Mesenchymal stem cell (in vitro differentiated cells and primary cell): ENCODE measurements at regions not wholly inside any gene's neighbourhood (a gene's known extent, or its start where the extent isn't known, plus 50 kb on each side); places are given as distances from the start of the nearest gene placed in this dataset.

Source experiments
- DNase-seq: peaks from one replicate; pipeline ENCODE4 v3.0.0-alpha.2; 2013
- H2AFZ ChIP-seq: one replicate; pipeline ENCODE4 v1.6.1; 2013; ENCODE audit warnings: low read depth, mild to moderate bottlenecking, control low read depth, inconsistent platforms, low read length, moderate library complexity
- H2AK5ac ChIP-seq: 2 replicates; pipeline ENCODE4 v1.6.1; 2013; ENCODE audit warnings: low read length, moderate library complexity, mild to moderate bottlenecking, inconsistent platforms; ENCODE audit not compliant: severe bottlenecking
- H2BK120ac ChIP-seq: one replicate; pipeline ENCODE4 v1.6.1; 2013; ENCODE audit warnings: low read depth, mild to moderate bottlenecking, inconsistent platforms, low read length, moderate library complexity
- H2BK12ac ChIP-seq, 2 experiments: one replicate each; pipeline ENCODE4 v1.6.1; 2013; ENCODE audit warnings: inconsistent platforms in 2 of 2, low read length in 2 of 2, mild to moderate bottlenecking in 2 of 2, moderate library complexity in 2 of 2, control low read depth in 1 of 2
- H2BK15ac ChIP-seq: one replicate; pipeline ENCODE4 v1.6.1; 2013; ENCODE audit warnings: mild to moderate bottlenecking, low read depth, inconsistent platforms; ENCODE audit not compliant: poor library complexity, severe bottlenecking
- H2BK5ac ChIP-seq: 2 replicates; pipeline ENCODE4 v1.6.1; 2013; ENCODE audit warnings: low read depth, mild to moderate bottlenecking, low read length, control low read depth, inconsistent platforms; ENCODE audit not compliant: poor library complexity, severe bottlenecking
- H3K14ac ChIP-seq, 2 experiments: one replicate each; pipeline ENCODE4 v1.6.1; 2013; ENCODE audit warnings: inconsistent platforms in 2 of 2, low read length in 2 of 2, control low read depth in 1 of 2, mild to moderate bottlenecking in 1 of 2, moderate library complexity in 1 of 2
- H3K18ac ChIP-seq, 2 experiments: one replicate each; pipeline ENCODE4 v1.6.1; 2013; ENCODE audit warnings: inconsistent platforms in 2 of 2, low read length in 2 of 2, control low read depth in 1 of 2, low read depth in 1 of 2, mild to moderate bottlenecking in 1 of 2
- H3K23ac ChIP-seq, 2 experiments: one replicate each; pipeline ENCODE4 v1.6.1; 2013; ENCODE audit warnings: inconsistent platforms in 2 of 2, low read length in 2 of 2, mild to moderate bottlenecking in 2 of 2, moderate library complexity in 2 of 2, control low read depth in 1 of 2
- H3K27ac ChIP-seq: 2 replicates; pipeline ENCODE4 v1.5.1; 2013; ENCODE audit warnings: mild to moderate bottlenecking, moderate library complexity, low read length, control low read depth, inconsistent platforms; ENCODE audit not compliant: poor library complexity, severe bottlenecking
- H3K27me3 ChIP-seq, 2 experiments: 2 replicates each; pipeline versions ENCODE4 v1.6.1 to v1.7.0; 2013; ENCODE audit warnings: low read length in 2 of 2, mild to moderate bottlenecking in 2 of 2, moderate library complexity in 2 of 2, control low read depth in 1 of 2, inconsistent platforms in 1 of 2; ENCODE audit not compliant: control insufficient read depth in 1 of 2, insufficient read depth in 1 of 2
- H3K36me3 ChIP-seq, 2 experiments: 2 replicates each; pipeline versions ENCODE4 v1.6.1 to v1.7.0; 2013; ENCODE audit warnings: low read length in 2 of 2, control low read depth in 1 of 2, inconsistent platforms in 1 of 2, low read depth in 1 of 2, mild to moderate bottlenecking in 1 of 2; ENCODE audit not compliant: insufficient read depth in 2 of 2, control insufficient read depth in 1 of 2
- H3K4ac ChIP-seq, 2 experiments: one replicate each; pipeline ENCODE4 v1.6.1; 2013; ENCODE audit warnings: inconsistent platforms in 2 of 2, low read length in 2 of 2, mild to moderate bottlenecking in 2 of 2, moderate library complexity in 2 of 2, control low read depth in 1 of 2, low read depth in 1 of 2
- H3K4me1 ChIP-seq: 2 replicates; pipeline ENCODE4 v1.6.1; 2013; ENCODE audit warnings: low read depth, low read length, control low read depth; ENCODE audit not compliant: control insufficient read depth, insufficient read depth
- H3K4me2 ChIP-seq: 2 replicates; pipeline ENCODE4 v1.6.1; 2013; ENCODE audit warnings: low read length, mild to moderate bottlenecking, inconsistent platforms; ENCODE audit not compliant: poor library complexity, severe bottlenecking
- H3K4me3 ChIP-seq, 2 experiments: 2 replicates each; pipeline versions ENCODE4 v1.5.1 to v1.7.0; 2013; ENCODE audit warnings: low read length in 2 of 2, mild to moderate bottlenecking in 2 of 2, control low read depth in 1 of 2, low read depth in 1 of 2; ENCODE audit not compliant: insufficient read depth in 1 of 2
- H3K79me1 ChIP-seq: replicated peaks from 2 replicates; pipeline ENCODE4 v1.6.1; 2013; ENCODE audit warnings: mild to moderate bottlenecking, control low read depth, low read length, inconsistent platforms; ENCODE audit not compliant: poor library complexity, severe bottlenecking
- H3K9ac ChIP-seq: 2 replicates; pipeline ENCODE4 v1.7.0; 2013; ENCODE audit warnings: mild to moderate bottlenecking, low read length, moderate library complexity
- H3K9me3 ChIP-seq: 2 replicates; pipeline ENCODE4 v1.7.0; 2013; ENCODE audit warnings: mild to moderate bottlenecking, low read length; ENCODE audit not compliant: control insufficient read depth
- H4K8ac ChIP-seq: one replicate; pipeline ENCODE4 v1.6.1; 2013; ENCODE audit warnings: inconsistent platforms, mild to moderate bottlenecking, low read length, moderate library complexity
- H4K91ac ChIP-seq: one replicate; pipeline ENCODE4 v1.6.1; 2013; ENCODE audit warnings: mild to moderate bottlenecking, low read length, inconsistent platforms
- WGBS: methylation state at CpG from one replicate; pipeline ENCODE4 v1.1.7; 2013; ENCODE audit warnings: mixed read lengths; 5-methylcytosine and 5-hydroxymethylcytosine counted together

DNA sequence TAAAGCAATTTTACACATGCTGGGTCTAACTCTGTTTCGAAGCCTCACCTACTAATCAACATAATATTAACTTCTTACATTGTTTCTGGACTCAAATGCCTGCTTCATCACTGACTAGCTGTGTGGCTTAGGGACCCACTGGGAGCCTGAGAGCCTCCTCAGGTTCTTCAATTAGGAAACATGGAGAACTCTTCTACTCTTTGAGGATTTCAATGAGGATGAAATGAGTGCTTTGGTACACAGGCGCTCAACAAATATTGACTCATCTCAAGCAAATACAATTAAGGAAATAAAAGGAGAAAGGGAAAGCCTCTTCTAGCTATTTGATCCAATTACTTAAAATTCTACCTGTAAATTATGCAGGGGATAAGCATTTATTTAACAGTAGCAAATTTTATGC is 84.4 kb upstream of the JAK1 start:
- H3K14ac ChIP-seq: no peak overlapping the region
- H2BK12ac ChIP-seq: no peak overlapping the region
- H3K4me2 ChIP-seq: no peak overlapping the region
- no peak overlapping the region for H3K4ac ChIP-seq
- H3K27me3 ChIP-seq: no peaks in the 10 kb centered on the region
- H3K9ac ChIP-seq: no peak overlapping the region
- no peak overlapping the region for H2AK5ac ChIP-seq
- H2BK5ac ChIP-seq: no peak overlapping the region
- H4K91ac ChIP-seq: no peak overlapping the region
- no peak overlapping the region for H4K8ac ChIP-seq
- H3K4me3 ChIP-seq: no peak overlapping the region
- no peak overlapping the region for H2BK15ac ChIP-seq
- H3K27ac ChIP-seq: no peak overlapping the region
- no peaks in the 10 kb centered on the region for H3K9me3 ChIP-seq
- no peak overlapping the region for H2AFZ ChIP-seq
- no peaks in the 10 kb centered on the region for H3K4me1 ChIP-seq
- 88% methylated on average over 1 of the region's 2 CpGs for WGBS
- H3K23ac ChIP-seq: no peak overlapping the region
- no peak for DNase-seq
- no peak overlapping the region for H2BK120ac ChIP-seq
- H3K36me3 ChIP-seq: peaks cover 0 to 22% of the 10 kb centered on the region in 2 experiments
- H3K79me1 ChIP-seq: peaks cover 2% of the 10 kb centered on the region
- no peak overlapping the region for H3K18ac ChIP-seq

DNA sequence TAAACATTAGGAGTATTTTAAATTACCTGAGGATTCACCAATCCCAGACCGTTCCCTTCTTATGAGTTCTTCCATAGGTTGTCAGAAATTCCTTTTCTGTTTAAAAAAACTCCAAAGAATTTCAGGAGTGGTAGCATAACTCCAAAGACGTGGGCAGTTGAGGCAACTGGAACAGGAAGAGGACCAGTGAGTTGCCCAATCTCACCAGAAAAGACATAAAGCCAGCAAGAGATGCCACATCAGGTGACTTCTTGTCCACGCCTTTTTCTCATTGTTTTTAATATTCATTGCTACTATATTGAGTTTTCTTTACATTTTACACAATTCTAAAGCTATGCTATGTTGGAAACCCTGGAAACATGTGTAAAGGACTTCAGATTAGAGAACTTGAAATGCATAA is 88.1 kb upstream of the JAK1 start:
- H3K9ac ChIP-seq: no peak overlapping the region
- no peak overlapping the region for H3K4me2 ChIP-seq
- H2BK15ac ChIP-seq: no peak overlapping the region
- no peak overlapping the region for H4K91ac ChIP-seq
- no peak overlapping the region for H3K14ac ChIP-seq
- H3K4me1 ChIP-seq: no peaks in the 10 kb centered on the region
- H3K9me3 ChIP-seq: no peaks in the 10 kb centered on the region
- H2BK120ac ChIP-seq: no peak overlapping the region
- no peak overlapping the region for H3K4me3 ChIP-seq
- no peak overlapping the region for H3K18ac ChIP-seq
- no peak overlapping the region for H4K8ac ChIP-seq
- no peak overlapping the region for H2AK5ac ChIP-seq
- peaks cover 2% of the 10 kb centered on the region for H3K79me1 ChIP-seq
- no peak for DNase-seq
- peaks cover 5 to 49% of the 10 kb centered on the region in 2 experiments for H3K36me3 ChIP-seq
- H3K27ac ChIP-seq: no peak overlapping the region
- H2AFZ ChIP-seq: no peak overlapping the region
- H3K4ac ChIP-seq: no peak overlapping the region
- no peaks in the 10 kb centered on the region for H3K27me3 ChIP-seq
- H3K23ac ChIP-seq: no peak overlapping the region
- H2BK12ac ChIP-seq: no peak overlapping the region
- H2BK5ac ChIP-seq: no peak overlapping the region
- WGBS: 90% methylated on average over 2 of the region's 3 CpGs

DNA sequence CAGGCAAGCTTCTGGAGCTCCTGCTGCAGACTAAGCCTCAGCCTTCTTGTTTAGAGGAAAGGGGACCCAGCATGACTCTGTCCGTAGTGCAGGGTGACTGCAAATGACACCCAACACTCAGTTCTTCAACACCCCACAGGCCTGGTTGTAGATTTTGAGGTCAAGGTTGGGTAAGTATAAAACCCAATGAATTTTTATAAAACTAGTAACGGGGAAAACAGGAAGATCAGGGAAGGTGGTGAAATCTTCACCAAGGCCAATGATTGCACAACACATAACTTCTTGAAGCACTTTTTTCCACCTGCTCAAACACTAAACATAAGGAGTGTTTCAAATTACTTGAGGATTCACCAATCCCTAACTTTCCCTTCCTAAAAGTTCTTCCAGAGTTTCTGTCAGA is 89.4 kb upstream of the JAK1 start:
- no peak overlapping the region for H3K4me3 ChIP-seq
- H2AFZ ChIP-seq: no peak overlapping the region
- H3K9me3 ChIP-seq: no peaks in the 10 kb centered on the region
- H3K23ac ChIP-seq: no peak overlapping the region
- H3K18ac ChIP-seq: no peak overlapping the region
- no peak overlapping the region for H2BK15ac ChIP-seq
- no peak for DNase-seq
- H3K4ac ChIP-seq: no peak overlapping the region
- peaks cover 5 to 49% of the 10 kb centered on the region in 2 experiments for H3K36me3 ChIP-seq
- no peak overlapping the region for H2AK5ac ChIP-seq
- H3K4me2 ChIP-seq: no peak overlapping the region
- no peak overlapping the region for H3K27ac ChIP-seq
- H3K14ac ChIP-seq: no peak overlapping the region
- no peak overlapping the region for H4K8ac ChIP-seq
- no peak overlapping the region for H2BK5ac ChIP-seq
- no peak overlapping the region for H2BK12ac ChIP-seq
- WGBS: 73% methylated on average over 1 of the region's 2 CpGs
- peaks cover 2% of the 10 kb centered on the region for H3K79me1 ChIP-seq
- no peak overlapping the region for H2BK120ac ChIP-seq
- no peaks in the 10 kb centered on the region for H3K27me3 ChIP-seq
- no peaks in the 10 kb centered on the region for H3K4me1 ChIP-seq
- H4K91ac ChIP-seq: no peak overlapping the region
- no peak overlapping the region for H3K9ac ChIP-seq

DNA sequence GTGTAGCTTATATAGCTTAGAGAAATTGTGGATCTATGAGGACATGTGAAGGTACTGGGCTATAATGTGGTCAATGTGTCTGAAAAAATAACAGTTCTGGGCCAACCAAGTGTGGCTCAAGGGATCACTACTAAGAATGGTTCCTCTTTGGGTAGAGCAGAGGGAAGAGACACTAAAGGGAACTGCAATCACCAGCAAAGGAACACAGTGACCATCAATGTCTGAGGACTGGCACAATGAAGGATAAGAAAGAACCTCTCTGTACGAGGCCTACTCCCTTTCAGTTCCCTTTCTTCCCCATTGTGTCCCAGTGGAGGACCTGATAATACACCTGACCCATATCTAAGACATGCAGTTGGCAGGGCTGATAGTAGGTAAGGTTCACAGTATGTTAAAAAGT is 89.9 kb upstream of the JAK1 start:
- Histone ChIP-seq H3K4me1 (no peaks in the 10 kb centered on the region), H3K18ac (no peak overlapping the region), H3K4me2 (no peak overlapping the region), H3K14ac (no peak overlapping the region), H2BK120ac (no peak overlapping the region), H2AK5ac (no peak overlapping the region), H3K79me1 (peaks cover 2% of the 10 kb centered on the region), H3K27me3 (no peaks in the 10 kb centered on the region), H3K36me3 (peaks cover 5 to 49% of the 10 kb centered on the region in 2 experiments), H4K91ac (no peak overlapping the region), H3K9ac (no peak overlapping the region), H2AFZ (no peak overlapping the region), H3K9me3 (no peaks in the 10 kb centered on the region), H2BK15ac (no peak overlapping the region), H3K23ac (no peak overlapping the region), H4K8ac (no peak overlapping the region), H3K27ac (no peak overlapping the region), H3K4ac (no peak overlapping the region), H3K4me3 (no peak overlapping the region), H2BK12ac (no peak overlapping the region), H2BK5ac (no peak overlapping the region)
- no CpG with 5 or more reads among the region's 1 CpG for WGBS
- DNase-seq: no peak
